Suprapubic skin (tissue), 4 donors: ENCODE measurements at regions not wholly inside any gene's neighbourhood (a gene's known extent, or its start where the extent isn't known, plus 50 kb on each side); places are given as distances from the start of the nearest gene placed in this dataset.
"Not testable (repeated sequence)": the region's sequence is repeated elsewhere in the genome, so short reads cannot be mapped to it uniquely, and the experiment has no call there.

Source experiments
- DNase-seq, 2 donors: peaks; one replicate each; pipeline ENCODE4 v3.0.0-alpha.2; 2019; ENCODE audit warnings: low spot score in 2 of 2
- H3K27ac ChIP-seq: fragments of 200-600 bp; sonication (generic); one replicate; pipeline ENCODE4 v1.5.1; 2019
- H3K27me3 ChIP-seq: fragments of 200-600 bp; sonication (generic); one replicate; pipeline ENCODE4 v1.5.1; 2019
- H3K36me3 ChIP-seq: fragments of 200-600 bp; sonication (generic); one replicate; pipeline ENCODE4 v1.5.1; 2019
- H3K4me1 ChIP-seq: fragments of 200-600 bp; sonication (generic); one replicate; pipeline ENCODE4 v1.5.1; 2019
- H3K4me3 ChIP-seq: fragments of 200-600 bp; sonication (generic); one replicate; pipeline ENCODE4 v1.5.1; 2019; ENCODE audit warnings: mild to moderate bottlenecking
- H3K9me3 ChIP-seq: fragments of 200-600 bp; sonication (generic); one replicate; pipeline ENCODE4 v1.5.1; 2019
- EP300 ChIP-seq: sonication (generic); formaldehyde crosslinking; IDR thresholded peaks from one replicate; pipeline ENCODE4 v1.6.1; 2017; ENCODE audit warnings: antibody characterized with exemption
- POLR2A ChIP-seq, 2 donors: fragments of 450-650 bp; IDR thresholded peaks; one replicate each; pipeline ENCODE4 v1.6.1; 2017; ENCODE audit warnings: antibody characterized with exemption in 2 of 2, mild to moderate bottlenecking in 2 of 2, moderate library complexity in 2 of 2
- POLR2AphosphoS5 ChIP-seq, 3 donors: sonication (generic); formaldehyde crosslinking; IDR thresholded peaks; one replicate each; pipeline ENCODE4 v1.6.1; 2017; ENCODE audit warnings: antibody characterized with exemption in 3 of 3
- WGBS: methylation state at CpG from one replicate; pipeline ENCODE4 v1.1.5; 2018; 5-methylcytosine and 5-hydroxymethylcytosine counted together
- TF ChIP-seq, protein P1 (sequence below), 2 donors: fragments of 200-600 bp in 1 of 2; fragments of 450-650 bp in 1 of 2; sonication (generic) in 1 of 2; IDR thresholded peaks; one replicate each; pipeline ENCODE4 v1.5.1; 2016 to 2019; ENCODE audit warnings: antibody characterized with exemption in 2 of 2, mild to moderate bottlenecking in 1 of 2, moderate library complexity in 1 of 2

DNA sequence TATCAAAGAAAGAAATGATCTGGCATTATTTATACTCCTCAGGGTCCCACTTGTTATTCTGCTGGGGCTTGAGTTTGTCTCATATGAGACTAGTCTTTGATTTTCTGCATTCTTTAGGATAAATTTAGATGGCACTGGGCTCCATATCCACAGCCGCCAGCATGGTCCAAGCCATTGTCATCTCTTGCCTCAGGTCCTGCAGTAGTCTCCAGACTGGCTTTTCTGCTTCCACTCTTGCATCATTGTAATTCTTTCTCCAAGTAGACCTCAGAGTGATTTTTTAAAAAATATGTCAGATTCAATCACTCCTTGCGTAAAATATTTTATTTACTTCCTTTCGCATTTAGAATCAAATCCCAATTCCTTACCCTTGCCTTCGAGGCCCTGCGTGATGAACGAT, 50.4 kb upstream of the ST3GAL6 start:
- no peak for DNase-seq
- H3K9me3 ChIP-seq: no peaks in the 10 kb centered on the region
- no peak overlapping the region for H3K4me3 ChIP-seq
- TF ChIP-seq POLR2A (IDR thresholded peaks at IDR 0.05) (no peak), EP300 (no peak), POLR2AphosphoS5 (IDR thresholded peaks at IDR 0.05) (no peak)
- TF ChIP-seq, protein P1, sequence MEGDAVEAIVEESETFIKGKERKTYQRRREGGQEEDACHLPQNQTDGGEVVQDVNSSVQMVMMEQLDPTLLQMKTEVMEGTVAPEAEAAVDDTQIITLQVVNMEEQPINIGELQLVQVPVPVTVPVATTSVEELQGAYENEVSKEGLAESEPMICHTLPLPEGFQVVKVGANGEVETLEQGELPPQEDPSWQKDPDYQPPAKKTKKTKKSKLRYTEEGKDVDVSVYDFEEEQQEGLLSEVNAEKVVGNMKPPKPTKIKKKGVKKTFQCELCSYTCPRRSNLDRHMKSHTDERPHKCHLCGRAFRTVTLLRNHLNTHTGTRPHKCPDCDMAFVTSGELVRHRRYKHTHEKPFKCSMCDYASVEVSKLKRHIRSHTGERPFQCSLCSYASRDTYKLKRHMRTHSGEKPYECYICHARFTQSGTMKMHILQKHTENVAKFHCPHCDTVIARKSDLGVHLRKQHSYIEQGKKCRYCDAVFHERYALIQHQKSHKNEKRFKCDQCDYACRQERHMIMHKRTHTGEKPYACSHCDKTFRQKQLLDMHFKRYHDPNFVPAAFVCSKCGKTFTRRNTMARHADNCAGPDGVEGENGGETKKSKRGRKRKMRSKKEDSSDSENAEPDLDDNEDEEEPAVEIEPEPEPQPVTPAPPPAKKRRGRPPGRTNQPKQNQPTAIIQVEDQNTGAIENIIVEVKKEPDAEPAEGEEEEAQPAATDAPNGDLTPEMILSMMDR (IDR thresholded peaks at IDR 0.05): no peak
- H3K27ac ChIP-seq: no peak overlapping the region
- H3K4me1 ChIP-seq: peaks cover 2% of the 10 kb centered on the region
- no peaks in the 10 kb centered on the region for H3K27me3 ChIP-seq
- WGBS: 92% methylated on average over 6 of the region's 6 CpGs
- H3K36me3 ChIP-seq: no peaks in the 10 kb centered on the region

DNA sequence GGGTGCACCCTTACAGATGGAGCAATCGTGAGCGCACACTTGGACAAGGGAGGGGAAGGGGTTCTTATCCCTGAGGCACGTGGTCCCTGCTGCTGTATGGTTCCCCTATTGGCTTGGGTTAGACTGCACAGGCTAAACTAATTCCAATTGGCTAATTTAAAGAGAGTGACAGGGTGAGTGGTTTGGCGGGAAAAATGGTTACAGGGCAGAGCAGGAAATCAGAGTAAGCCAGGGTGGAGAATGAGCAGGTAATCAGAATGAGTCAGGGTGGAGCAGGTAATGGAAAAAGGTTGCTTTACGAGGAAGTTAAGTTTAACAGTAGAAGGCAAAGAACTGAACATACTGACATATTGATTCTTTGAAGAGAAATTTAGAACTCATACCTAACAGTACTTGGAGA, 49.8 kb upstream of the ST3GAL6 start:
- H3K4me3 ChIP-seq, DNase-seq, H3K36me3 ChIP-seq, H3K4me1 ChIP-seq, H3K27me3 ChIP-seq, H3K9me3 ChIP-seq, H3K27ac ChIP-seq: not testable (repeated sequence)
- WGBS: 83% methylated on average over 5 of the region's 5 CpGs
